ENCODE measurements at regions not wholly inside any gene's neighbourhood (a gene's known extent, or its start where the extent isn't known, plus 50 kb on each side); places are given as distances from the start of the nearest gene placed in this dataset.
A peak's percentile ranks its signal among the peaks of the same experiment; 100 is the strongest.

DNA sequence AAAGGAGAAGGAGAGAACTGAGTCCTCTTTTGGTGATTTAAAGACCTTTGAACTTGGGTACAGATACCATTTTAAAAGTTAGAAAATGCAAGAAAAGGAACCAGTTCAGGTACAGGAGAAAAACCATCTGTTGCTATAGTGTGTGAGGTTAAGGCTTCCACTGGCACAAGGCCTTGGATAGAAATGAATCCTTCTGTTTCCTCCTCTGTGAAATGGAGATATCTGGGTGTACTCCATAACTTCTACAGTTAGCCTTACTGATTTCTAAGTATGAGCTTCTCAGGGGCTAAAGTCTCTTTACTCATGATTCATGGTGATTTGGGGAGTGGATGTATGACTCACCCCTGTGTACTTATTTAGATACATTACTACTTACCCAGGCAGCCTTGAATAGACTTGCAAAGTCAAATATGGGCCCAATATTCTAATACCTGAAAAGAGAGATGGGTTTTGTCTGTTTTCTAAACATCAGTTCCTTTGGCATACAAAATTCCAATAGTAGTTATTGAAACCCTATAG lies 117.2 kb upstream of the ADO start:
- no peaks in the 10 kb centered on the region for H3K36me3 ChIP-seq
- no peak overlapping the region for H3K27ac ChIP-seq
- no peaks in the 10 kb centered on the region for H3K4me1 ChIP-seq
- H3K27me3 ChIP-seq = no peaks in the 10 kb centered on the region
- no peak overlapping the region for H3K4me3 ChIP-seq
- TF ChIP-seq, protein P1, sequence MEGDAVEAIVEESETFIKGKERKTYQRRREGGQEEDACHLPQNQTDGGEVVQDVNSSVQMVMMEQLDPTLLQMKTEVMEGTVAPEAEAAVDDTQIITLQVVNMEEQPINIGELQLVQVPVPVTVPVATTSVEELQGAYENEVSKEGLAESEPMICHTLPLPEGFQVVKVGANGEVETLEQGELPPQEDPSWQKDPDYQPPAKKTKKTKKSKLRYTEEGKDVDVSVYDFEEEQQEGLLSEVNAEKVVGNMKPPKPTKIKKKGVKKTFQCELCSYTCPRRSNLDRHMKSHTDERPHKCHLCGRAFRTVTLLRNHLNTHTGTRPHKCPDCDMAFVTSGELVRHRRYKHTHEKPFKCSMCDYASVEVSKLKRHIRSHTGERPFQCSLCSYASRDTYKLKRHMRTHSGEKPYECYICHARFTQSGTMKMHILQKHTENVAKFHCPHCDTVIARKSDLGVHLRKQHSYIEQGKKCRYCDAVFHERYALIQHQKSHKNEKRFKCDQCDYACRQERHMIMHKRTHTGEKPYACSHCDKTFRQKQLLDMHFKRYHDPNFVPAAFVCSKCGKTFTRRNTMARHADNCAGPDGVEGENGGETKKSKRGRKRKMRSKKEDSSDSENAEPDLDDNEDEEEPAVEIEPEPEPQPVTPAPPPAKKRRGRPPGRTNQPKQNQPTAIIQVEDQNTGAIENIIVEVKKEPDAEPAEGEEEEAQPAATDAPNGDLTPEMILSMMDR (IDR thresholded peaks at IDR 0.05) = no peak
- TF ChIP-seq POLR2A (IDR thresholded peaks at IDR 0.05) = no peak
- peaks cover 0 to 3% of the 10 kb centered on the region in 2 donors for H3K9me3 ChIP-seq
- no peak for DNase-seq
- intact Hi-C loops (cut with DNase I; ENCODE audit: low total_unique reads) = no loop called here

DNA sequence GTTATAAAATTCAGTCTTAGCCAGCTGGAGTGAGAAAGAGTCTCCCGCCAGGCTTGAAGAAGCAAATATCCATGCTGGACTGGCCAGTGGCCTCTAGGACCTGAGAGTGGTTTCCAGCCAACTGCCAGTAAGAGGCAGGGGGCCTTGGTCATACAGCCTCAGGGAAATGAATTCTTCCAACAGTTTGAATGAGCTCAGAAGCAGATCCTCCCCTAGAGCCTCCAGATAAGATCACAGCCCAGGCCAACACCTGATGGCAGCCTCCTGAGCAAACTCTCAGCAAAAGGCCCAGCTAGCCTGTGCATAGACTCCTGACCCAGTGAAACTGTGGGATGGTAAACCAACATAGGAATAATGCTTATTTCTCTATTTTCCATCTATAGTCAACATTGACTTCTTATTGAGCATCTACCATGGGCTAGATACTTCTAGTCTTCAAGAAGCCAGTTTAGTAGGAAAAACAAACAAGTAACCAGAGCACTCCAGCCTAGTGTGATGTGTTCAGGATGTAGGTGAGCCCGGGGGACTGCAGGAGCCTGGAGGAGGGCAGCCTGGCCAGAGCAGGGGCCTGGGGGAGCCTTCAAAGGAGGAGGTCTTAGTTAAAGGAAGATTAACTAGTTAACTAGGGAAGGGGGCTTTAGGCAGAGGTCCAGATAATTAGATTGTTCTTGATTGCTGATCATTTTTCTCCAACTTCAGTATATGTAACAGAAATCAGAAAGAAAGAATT lies 115.4 kb upstream of the ADO start:
- H3K27me3 ChIP-seq = no peaks in the 10 kb centered on the region
- H3K36me3 ChIP-seq = no peaks in the 10 kb centered on the region
- TF ChIP-seq, protein P1 (IDR thresholded peaks at IDR 0.05) = no peak
- no peak for TF ChIP-seq POLR2A (IDR thresholded peaks at IDR 0.05)
- DNase-seq = no peak
- intact Hi-C loops (cut with DNase I; ENCODE audit: low total_unique reads) = no loop called here
- H3K9me3 ChIP-seq = peaks cover 0 to 3% of the 10 kb centered on the region in 2 donors
- H3K4me3 ChIP-seq = no peak overlapping the region
- H3K27ac ChIP-seq = no peak overlapping the region
- H3K4me1 ChIP-seq = no peaks in the 10 kb centered on the region

DNA sequence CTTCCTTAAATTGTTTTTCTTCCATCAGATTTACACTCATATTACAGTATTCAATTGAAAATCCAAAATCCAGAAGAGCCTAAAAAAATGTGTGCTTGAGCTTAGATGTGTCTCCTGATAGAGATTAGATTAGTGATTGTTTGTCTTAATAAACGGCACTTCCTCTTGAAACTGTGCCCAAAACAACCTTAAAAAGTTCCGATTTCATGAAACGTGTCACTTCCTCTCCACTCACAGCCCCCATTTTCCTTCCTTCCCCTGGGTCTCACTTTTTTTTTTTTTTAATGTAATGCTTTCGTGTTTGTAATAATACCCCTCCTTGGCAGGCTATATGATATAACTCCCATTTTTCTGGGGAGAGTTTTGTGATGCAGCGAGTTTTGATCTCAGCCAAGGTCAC lies 114.8 kb upstream of the ADO start:
- no peak for TF ChIP-seq POLR2A (IDR thresholded peaks at IDR 0.05)
- TF ChIP-seq, protein P1 (IDR thresholded peaks at IDR 0.05) = no peak
- H3K27ac ChIP-seq = no peak overlapping the region
- H3K27me3 ChIP-seq = no peaks in the 10 kb centered on the region
- no peak for DNase-seq
- peaks cover 0 to 3% of the 10 kb centered on the region in 2 donors for H3K9me3 ChIP-seq
- H3K4me1 ChIP-seq = no peaks in the 10 kb centered on the region
- no peaks in the 10 kb centered on the region for H3K36me3 ChIP-seq
- H3K4me3 ChIP-seq = no peak overlapping the region
- intact Hi-C loops (cut with DNase I; ENCODE audit: low total_unique reads) = no loop called here

DNA sequence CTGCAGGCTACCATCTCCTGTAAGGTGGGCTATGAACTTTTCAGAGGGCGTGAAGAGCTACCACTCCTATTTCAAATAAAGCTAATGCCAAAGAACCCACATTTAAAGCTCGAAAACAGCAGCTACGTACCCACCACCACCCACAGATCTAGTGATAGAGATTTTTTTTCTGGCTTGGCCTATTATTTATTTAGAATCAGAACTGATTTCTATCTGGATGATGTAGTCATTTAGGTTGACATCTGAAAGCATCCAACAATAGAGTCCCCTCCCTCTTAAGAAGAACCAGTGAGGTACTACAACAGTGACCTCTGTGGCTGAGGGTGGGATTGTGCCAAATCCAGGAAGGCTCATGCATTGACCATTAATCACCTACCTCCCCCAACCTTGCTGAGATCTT lies 113.8 kb upstream of the ADO start:
- intact Hi-C loops (cut with DNase I; ENCODE audit: low total_unique reads) = no loop called here
- Histone ChIP-seq H3K27me3 (no peaks in the 10 kb centered on the region), H3K27ac (no peak overlapping the region), H3K36me3 (no peaks in the 10 kb centered on the region), H3K9me3 (peaks cover 0 to 3% of the 10 kb centered on the region in 2 donors), H3K4me3 (no peak overlapping the region), H3K4me1 (no peaks in the 10 kb centered on the region)
- DNase-seq = no peak
- TF ChIP-seq, protein P1 (IDR thresholded peaks at IDR 0.05) = no peak
- TF ChIP-seq POLR2A (IDR thresholded peaks at IDR 0.05) = no peak

DNA sequence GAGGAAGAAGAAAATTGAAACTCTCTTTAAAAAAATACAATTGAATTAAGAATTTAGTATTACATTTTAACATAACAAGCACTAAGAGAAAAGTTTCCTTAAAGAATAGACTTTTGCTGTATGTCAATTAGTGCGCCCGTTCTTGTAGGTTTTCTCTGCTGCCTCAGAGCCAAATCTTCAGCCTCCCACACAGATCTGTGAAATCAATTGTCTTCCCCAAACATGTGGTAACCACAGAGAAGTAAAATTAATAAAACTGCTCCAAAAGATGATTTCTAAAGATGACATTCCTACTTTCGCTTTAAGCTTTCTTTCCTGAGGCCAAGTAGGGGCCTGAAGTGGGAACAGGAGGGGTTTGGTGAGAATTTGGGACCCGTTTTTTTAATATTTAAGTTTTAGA lies 113.2 kb upstream of the ADO start:
- intact Hi-C loops (cut with DNase I; ENCODE audit: low total_unique reads) = no loop called here
- Histone ChIP-seq H3K36me3 (no peaks in the 10 kb centered on the region), H3K4me3 (no peak overlapping the region), H3K27ac (peak overlapping the region in 1 of 2 donors; percentile 33), H3K9me3 (peaks cover 0 to 3% of the 10 kb centered on the region in 2 donors), H3K4me1 (no peaks in the 10 kb centered on the region), H3K27me3 (no peaks in the 10 kb centered on the region)
- no peak for TF ChIP-seq POLR2A (IDR thresholded peaks at IDR 0.05)
- TF ChIP-seq, protein P1 (IDR thresholded peaks at IDR 0.05) = no peak
- DNase-seq = no peak
